HG02642 (cell line): ENCODE measurements at regions not wholly inside any gene's neighbourhood (a gene's known extent, or its start where the extent isn't known, plus 50 kb on each side); places are given as distances from the start of the nearest gene placed in this dataset.
A peak's percentile ranks its signal among the peaks of the same experiment; 100 is the strongest.
"Not testable (repeated sequence)": the region's sequence is repeated elsewhere in the genome, so short reads cannot be mapped to it uniquely, and the experiment has no call there.

Experiments
- ATAC-seq: cut with Tn5 transposase; IDR thresholded peaks from one replicate; pipeline ENCODE4 v1.9.1; 2021; ENCODE audit warnings: mild to moderate bottlenecking; ENCODE audit not compliant: unreplicated experiment, poor library complexity

- ATAC-seq: no peak
Observed at GRCh38 chr4:155479835-155480234, 103.1 kb upstream of the MAP9 start.

DNA sequence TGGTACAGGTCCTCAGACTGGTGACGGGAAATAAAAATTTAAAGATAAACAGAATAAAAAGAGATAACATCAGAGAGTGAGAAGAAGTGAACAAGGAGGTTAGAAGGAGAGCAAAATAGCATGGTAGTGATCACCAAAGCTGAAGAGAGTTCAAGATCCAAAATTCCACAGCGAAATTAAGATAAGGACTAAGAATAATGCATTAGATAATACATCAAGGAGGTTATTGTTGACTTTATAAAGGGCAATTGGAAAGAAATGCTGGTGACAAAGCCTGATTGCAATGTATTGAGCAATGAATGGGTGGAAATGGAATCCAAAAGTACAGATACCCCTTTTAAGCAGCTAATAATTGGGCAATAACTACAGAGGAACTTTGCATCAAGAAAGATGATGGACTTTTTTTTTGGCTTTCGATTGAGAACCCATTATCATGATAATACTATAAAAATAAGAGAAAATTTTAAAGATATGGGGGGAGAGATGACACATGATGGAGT is 101.6 kb upstream of the MAP9 start:
- no peak for ATAC-seq

- ATAC-seq: no peak
Observed at GRCh38 chr4:155474758-155475157, 98.0 kb upstream of the MAP9 start.

DNA sequence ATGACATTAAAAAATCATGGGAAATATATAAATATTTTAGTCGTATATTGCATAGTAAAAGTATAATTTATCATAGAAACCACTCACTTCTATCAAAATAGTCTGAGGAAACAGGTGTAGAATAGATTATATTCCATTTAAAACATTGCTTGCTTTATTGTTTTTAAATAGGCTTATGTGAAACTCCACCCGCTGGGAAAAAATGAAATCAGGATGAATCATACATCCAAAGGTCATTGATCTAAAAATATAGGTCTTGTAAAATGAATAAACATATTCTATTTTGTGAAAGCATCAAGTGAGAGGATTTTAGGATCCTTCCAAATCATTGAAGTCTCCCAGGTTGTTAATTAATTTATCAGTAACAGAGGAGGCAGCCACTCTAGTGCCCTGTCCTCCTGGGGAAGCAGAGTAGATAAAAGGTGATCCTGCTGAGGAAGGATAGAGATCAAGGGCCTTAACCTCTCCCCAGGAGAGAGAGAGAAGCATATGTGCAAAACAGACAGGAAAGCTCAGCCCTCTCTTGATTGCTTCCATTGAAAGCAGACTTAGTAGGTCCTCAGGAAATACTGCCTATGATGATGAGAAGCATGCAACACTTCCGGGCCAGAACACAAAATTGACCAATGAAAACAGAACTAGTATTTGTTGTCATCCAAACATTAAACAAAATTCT is 96.8 kb upstream of the MAP9 start:
- ATAC-seq: no peak

- no peak for ATAC-seq
Observed at GRCh38 chr4:155468282-155468681, 91.5 kb upstream of the MAP9 start.

DNA sequence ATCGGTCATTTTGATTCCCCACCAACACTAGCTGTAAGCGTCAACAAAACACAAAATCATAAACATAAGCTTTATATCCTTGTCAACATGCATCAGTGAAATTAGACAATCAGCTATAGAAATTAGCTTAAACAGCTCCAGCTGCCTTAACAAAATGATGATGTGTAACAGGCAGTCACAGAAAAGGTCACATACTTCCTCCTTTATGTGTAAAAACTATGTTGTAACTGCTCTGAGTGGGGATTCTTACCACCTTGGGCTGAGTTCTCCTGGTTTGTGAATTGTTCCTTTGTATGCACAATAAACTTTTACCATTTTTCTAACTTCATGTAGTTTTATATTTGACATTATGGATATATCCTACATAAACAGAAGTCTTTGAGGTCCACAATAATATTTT is 73.9 kb upstream of the MAP9 start:
- ATAC-seq: no peak

- ATAC-seq: no peak
Observed at GRCh38 chr4:155445306-155445705, 68.5 kb upstream of the MAP9 start.

GRCh38 chr4:155444721-155445120 is 68.0 kb upstream of the MAP9 start:
- ATAC-seq: no peak

GRCh38 chr4:155442267-155443105 is 65.7 kb upstream of the MAP9 start:
- ATAC-seq: peak; percentile 82

DNA sequence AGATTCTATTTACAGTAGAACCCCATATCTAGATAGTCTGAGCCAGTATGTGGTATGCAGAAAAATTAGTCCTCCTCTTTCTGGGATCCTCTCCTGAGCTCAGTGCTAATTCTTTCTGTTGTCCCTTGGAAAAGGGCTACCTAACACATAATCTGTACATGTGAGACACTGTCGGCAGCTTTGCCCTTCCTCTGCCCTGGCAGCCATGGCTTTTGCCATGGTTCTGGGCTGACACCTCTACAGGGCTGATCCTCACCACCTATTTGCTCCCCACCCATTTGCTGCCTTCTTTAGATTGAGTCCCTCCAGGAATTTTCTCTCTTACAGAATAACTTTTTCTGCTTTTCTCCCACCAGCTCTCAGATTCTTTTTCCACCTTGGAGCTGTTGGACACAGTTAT is 64.7 kb upstream of the MAP9 start:
- ATAC-seq: no peak

GRCh38 chr4:155439760-155440159 is 63.0 kb upstream of the MAP9 start:
- ATAC-seq: not testable (repeated sequence)

DNA sequence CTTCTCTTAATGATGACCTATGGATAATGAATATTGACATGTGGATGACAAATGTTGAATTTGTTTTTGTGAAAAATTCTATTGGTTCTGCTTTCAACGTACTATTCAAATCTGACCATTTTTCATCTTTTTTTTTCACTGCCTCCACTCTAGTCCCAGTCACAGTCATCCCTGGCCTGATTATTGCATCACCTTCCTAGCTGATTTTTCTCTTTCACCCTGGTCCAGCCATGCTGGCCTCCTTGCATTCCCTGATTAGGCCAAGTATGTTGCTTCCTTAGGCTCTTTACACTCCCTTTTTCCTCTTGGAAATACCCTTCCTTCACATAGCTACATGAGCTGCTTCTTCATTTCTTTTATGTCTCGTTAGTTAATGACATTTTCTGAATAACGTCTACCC is 58.1 kb upstream of the MAP9 start:
- no peak for ATAC-seq

DNA sequence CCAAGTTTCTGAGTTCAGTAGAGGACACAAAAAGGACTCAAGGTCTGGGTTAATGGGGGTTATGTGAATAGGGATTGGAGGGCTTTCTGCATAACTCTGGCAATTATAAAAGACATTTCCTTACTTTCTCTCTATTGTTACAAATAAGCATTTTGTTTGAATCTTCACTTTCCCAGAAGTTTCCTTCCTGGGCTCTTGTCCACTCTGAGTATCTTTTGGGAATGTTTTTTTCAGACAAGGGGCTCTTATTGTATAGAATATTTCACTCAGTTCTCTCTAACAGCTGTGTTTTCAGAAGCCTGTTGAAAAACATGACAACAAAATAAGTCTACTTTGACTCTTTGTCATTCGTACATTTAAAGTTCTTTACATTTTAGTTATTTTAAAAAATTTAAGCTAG is 57.6 kb upstream of the MAP9 start:
- no peak for ATAC-seq

DNA sequence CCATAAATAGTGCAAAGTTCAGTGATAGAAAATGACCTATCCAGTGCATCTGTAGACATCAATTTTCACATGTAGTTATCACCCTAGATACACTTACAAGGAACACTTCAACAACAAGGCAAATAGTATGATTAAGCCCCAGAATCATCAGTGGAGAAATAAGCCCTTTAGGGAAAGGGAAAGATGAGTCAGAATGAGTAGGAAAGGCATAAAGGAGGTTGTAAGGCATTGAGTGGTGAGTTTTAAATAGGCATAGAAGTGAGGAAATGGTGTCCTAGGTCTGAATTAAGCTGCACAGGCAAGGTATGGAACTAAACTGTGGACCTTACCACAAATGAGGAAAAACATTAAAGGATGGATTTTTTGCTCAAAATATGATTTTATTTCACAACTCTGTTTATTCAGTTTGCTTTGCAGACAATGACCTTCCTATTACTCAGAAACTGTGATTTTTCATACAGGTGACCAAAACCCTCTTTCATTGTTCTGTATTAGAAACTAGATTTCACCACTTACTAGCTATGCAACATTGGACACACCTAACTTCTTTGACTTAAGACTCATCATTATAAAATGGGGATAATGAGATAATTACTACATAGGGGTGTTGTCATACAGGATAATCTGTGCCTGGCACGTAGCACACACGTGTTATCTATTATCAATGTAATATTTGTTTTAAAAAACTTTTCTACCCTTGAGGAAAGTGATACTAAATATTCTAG is 57.0 kb upstream of the MAP9 start:
- no peak for ATAC-seq

GRCh38 chr4:155430895-155431795 is 54.4 kb upstream of the MAP9 start:
- no peak for ATAC-seq

- ATAC-seq: no peak
Observed at GRCh38 chr4:155428128-155428527, 51.4 kb upstream of the MAP9 start.

GRCh38 chr4:155426953-155427352 is 50.2 kb upstream of the MAP9 start:
- no peak for ATAC-seq
